ENCODE measurements at regions not wholly inside any gene's neighbourhood (a gene's known extent, or its start where the extent isn't known, plus 50 kb on each side); places are given as distances from the start of the nearest gene placed in this dataset.

DNA sequence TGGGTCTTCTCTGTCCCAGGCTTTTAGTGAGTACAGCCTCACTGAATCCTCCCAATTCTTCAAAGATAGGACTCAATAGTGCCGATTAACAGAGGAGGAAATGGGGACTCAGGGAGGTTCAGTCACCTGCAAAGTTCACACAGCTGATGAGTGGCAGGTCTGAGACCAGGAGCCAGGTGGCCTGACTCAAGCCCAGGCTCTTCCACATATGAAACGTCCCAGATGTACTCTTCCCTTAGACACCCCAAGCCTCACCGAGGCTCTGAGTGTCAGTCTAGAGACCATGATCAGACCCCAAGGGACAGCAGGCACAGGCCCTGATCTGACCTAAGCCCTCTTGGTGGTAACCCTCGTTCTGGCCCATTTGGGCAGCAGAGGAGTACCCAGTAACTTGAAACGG is 115.2 kb downstream of the INHBB start:
- no peak for DNase-seq

GRCh38 chr2:120461546-120462537 is 115.9 kb downstream of the INHBB start:
- DNase-seq = no peak

DNA sequence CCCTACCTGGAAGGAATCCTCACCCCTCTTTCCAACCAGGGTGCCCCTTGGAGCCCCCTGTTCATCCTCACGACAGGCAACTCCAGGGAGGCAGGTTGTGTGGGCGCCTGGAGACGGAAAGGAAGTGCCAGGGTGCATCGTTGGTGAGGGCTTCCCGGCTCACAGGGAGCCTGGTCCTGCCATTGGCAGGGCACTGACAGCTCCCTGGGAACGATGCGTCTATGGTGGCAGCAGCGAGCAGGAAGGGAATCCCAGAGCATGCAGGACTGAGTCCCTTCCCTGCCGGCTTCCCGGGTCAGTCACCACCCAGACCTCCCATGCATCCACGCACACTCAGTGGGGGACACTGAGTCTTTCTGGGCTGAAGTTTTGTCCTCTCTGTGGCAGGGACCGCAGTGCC is 117.6 kb downstream of the INHBB start:
- DNase-seq = no peak

- DNase-seq = no peak
These were observed 118.1 kb downstream of the INHBB start for GRCh38 chr2:120463996-120464395.

GRCh38 chr2:120464448-120464931 is 118.6 kb downstream of the INHBB start:
- DNase-seq = no peak

- DNase-seq = no peak
These were observed 119.2 kb downstream of the INHBB start for GRCh38 chr2:120465012-120465700.

- no peak for DNase-seq
These were observed 119.7 kb downstream of the INHBB start for GRCh38 chr2:120465701-120465988.

GRCh38 chr2:120465989-120466703 is 120.2 kb downstream of the INHBB start:
- DNase-seq = no peak

GRCh38 chr2:120466704-120467054 is 120.7 kb downstream of the INHBB start:
- DNase-seq = no peak

DNA sequence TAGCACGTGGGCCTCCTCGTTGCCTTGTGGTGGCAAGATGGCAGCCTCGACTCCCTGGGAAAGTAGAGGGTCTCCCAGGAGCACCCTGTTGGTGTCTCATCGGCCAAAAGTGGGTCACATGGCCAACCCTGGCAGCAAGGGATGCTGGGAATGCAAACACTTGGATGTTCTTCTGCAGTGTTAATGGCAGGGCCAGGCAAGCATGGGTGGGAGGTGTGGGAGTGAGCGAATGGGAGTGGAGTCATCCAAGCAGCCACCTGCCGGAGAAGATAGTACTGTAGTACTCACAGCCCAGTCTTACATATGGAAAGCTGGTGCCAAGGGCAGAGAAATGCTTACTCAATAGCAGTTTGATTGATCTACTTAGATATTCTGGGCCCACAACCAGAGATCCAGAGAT is 122.2 kb downstream of the INHBB start:
- DNase-seq = no peak

GRCh38 chr2:120469426-120469825 is 123.5 kb downstream of the INHBB start:
- no peak for DNase-seq

GRCh38 chr2:120470041-120470965 is 124.4 kb downstream of the INHBB start:
- no peak for DNase-seq

- no peak for DNase-seq
These were observed 125.2 kb downstream of the INHBB start for GRCh38 chr2:120471166-120471565.

DNA sequence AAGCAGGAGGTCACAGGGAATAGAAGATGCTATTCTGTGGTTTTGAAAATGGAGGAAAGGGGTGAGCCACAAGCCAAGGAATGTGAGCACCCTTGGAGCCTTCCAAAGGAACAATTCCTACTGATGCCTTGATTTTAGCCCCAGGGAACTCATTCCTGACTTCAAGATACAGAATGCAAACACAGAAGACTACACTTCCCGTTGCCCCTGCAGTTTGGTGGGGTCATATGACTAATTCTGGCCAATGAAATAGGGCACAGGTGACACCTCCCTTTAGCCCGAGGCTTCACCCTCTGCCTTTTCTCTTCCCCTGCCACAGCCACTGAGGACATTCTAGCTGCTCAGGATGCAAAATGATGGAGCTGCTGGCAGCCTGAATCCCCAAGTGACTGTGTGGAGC is 126.1 kb downstream of the INHBB start:
- no peak for DNase-seq

DNA sequence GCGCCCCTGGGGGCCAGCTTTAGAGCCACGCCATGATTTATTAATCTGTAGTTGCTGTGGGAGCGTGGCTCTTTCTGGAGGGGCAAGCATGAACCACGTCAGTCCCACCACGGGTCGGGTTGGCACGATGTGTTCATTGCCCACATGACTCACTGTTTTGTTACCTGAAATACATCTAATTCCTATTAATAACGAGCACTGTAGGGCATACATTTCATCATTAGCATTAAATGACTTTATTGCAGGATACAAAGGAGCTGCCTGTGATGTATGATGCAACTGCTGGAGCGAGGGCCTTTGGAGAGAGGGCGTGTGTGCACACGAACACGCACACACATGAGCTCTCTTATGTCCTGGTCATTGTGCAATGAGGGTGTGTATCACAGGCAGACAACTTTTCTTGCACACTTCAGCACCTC is 127.0 kb downstream of the INHBB start:
- DNase-seq = no peak

DNA sequence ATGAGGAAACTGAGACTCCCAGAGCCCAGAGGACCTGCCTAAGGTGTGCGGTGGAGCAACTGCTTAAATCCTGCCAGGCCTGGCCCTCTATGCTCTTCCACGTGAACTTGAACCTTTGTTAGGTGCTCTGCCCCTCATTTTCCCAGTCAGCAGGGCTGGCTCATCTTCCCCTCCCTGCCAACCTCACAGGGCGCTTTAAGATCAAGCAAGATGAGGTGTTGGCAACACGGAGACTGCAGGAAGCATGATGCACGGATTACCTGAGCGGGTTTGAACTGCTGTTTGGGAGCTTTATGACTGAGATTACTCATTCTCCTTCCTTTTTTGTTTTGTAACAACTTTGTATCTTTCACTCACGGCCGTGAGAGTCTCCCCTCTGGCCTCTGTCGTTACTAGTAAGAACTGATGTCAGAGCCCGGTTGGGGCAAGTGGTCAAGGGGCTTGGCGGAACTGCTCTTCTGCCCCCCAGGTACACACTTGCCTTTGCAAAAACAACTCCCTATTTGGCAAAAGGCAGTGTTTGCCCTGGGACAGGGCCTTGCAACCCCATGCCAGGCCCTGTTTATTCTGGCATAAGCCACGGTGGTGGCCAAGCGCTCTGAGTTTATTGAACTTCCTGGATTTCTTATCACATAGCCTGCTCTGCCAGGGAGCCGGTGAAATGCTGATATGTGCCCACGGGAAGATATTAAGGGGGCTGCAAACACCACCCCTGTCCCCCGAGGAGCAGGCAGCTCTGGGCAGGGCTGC is 127.8 kb downstream of the INHBB start:
- DNase-seq = no peak

GRCh38 chr2:120474486-120474885 is 128.6 kb downstream of the INHBB start:
- no peak for DNase-seq

- DNase-seq = no peak
These were observed 130.2 kb downstream of the INHBB start for GRCh38 chr2:120476141-120476540.

GRCh38 chr2:120477198-120477597 is 131.3 kb downstream of the INHBB start:
- no peak for DNase-seq

DNA sequence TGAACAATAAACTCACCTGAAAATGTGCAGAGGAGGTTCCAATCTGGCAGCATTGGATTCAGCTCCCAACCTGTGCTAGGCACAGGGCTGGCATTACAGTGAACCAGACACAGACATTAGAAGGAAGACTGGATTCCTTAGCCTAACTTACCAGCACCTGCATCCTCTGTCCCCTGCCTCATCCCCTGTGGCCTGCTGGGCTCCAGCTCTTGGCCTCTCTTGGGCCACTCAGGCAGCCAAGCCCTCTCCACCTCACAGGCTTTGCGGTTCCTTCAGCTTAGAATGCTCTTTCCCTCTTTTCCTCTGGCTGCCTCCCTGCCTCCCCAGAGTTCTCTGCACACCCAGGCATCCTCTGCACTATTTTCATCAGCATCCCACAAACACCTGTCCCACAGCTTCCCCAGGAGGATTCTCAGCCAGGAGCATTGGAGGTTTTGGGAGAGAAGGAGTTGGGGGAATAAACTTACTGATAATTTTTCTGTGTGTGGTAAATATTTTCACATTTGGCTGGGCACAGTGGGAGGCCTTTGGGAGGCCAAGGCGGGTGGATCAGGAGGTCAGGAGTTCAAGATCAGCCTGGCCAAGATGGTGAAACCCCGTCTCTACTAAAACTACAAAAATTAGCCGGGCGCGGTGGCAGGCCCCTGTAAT is 132.0 kb downstream of the INHBB start:
- no peak for DNase-seq

DNA sequence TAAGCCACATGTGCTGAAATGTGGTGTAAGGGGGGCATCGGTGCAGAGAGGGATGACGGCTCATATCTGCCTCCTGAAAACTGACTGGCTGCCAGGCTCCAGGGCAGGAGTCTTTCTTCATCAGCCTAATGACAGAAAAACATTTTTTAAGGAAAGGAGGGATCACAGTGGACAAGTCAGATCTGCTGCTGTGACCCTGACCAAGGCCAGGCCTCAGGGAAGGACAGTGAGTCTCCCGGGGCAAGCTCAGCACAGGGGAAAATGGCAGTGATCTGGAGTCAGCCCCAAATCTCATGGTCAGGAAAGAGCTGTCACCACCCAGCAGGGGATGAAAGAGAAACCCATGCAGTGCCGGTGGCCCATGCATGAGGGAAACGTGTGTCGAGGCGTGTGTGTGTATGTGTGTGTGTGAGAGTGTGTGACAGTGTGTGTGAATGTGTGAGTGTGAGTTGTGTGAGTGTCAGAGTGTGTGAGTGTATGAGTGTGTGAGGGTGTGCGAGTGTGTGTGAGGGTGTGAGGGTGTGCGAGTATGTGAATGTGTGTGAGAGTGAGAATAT is 134.5 kb downstream of the INHBB start:
- DNase-seq = no peak
